HUES48 (cell line): ENCODE measurements at regions not wholly inside any gene's neighbourhood (a gene's known extent, or its start where the extent isn't known, plus 50 kb on each side); places are given as distances from the start of the nearest gene placed in this dataset.

Experiments used
- H3K27ac ChIP-seq: one replicate; pipeline ENCODE4 v1.7.0; 2013; ENCODE audit warnings: low read depth, low read length, inconsistent platforms
- H3K27me3 ChIP-seq: 2 replicates; pipeline ENCODE4 v1.6.1; 2013; ENCODE audit warnings: mild to moderate bottlenecking, low read length; ENCODE audit not compliant: control insufficient read depth, insufficient read depth
- H3K36me3 ChIP-seq: 2 replicates; pipeline ENCODE4 v1.6.1; 2013; ENCODE audit warnings: low read length; ENCODE audit not compliant: control insufficient read depth, insufficient read depth
- H3K4me1 ChIP-seq: 2 replicates; pipeline ENCODE4 v1.6.1; 2013; ENCODE audit warnings: mild to moderate bottlenecking, low read length; ENCODE audit not compliant: control insufficient read depth, insufficient read depth
- H3K4me3 ChIP-seq: 2 replicates; pipeline ENCODE4 v1.5.1; 2013; ENCODE audit warnings: mild to moderate bottlenecking, low read depth, low read length
- H3K9ac ChIP-seq: 2 replicates; pipeline ENCODE4 v1.6.1; 2013; ENCODE audit warnings: mild to moderate bottlenecking, low read depth, low read length, moderate library complexity
- H3K9me3 ChIP-seq: 2 replicates; pipeline ENCODE4 v1.6.1; 2013; ENCODE audit warnings: low read length; ENCODE audit not compliant: control insufficient read depth, insufficient read depth

GRCh38 chr2:40507432-40507831 lies 55.5 kb upstream of the SLC8A1 start:
- H3K4me3 ChIP-seq = no peak overlapping the region
- no peaks in the 10 kb centered on the region for H3K9me3 ChIP-seq
- no peaks in the 10 kb centered on the region for H3K36me3 ChIP-seq
- peaks cover 17% of the 10 kb centered on the region for H3K4me1 ChIP-seq
- H3K27me3 ChIP-seq = no peaks in the 10 kb centered on the region
- H3K27ac ChIP-seq = no peak overlapping the region
- no peak overlapping the region for H3K9ac ChIP-seq

- H3K4me1 ChIP-seq = peaks cover 11% of the 10 kb centered on the region
- H3K27ac ChIP-seq = no peak overlapping the region
- H3K9me3 ChIP-seq = no peaks in the 10 kb centered on the region
- H3K9ac ChIP-seq = no peak overlapping the region
- no peaks in the 10 kb centered on the region for H3K36me3 ChIP-seq
- no peak overlapping the region for H3K4me3 ChIP-seq
- H3K27me3 ChIP-seq = no peaks in the 10 kb centered on the region
Observed at GRCh38 chr2:40510304-40510703, 58.4 kb upstream of the SLC8A1 start.

- H3K27me3 ChIP-seq = no peaks in the 10 kb centered on the region
- H3K9me3 ChIP-seq = no peaks in the 10 kb centered on the region
- peaks cover 11% of the 10 kb centered on the region for H3K4me1 ChIP-seq
- no peak overlapping the region for H3K4me3 ChIP-seq
- H3K27ac ChIP-seq = no peak overlapping the region
- no peaks in the 10 kb centered on the region for H3K36me3 ChIP-seq
- H3K9ac ChIP-seq = peak overlapping the region; percentile 25; the same call in 1 of the 2 replicates
Observed at GRCh38 chr2:40511661-40512213, 59.8 kb upstream of the SLC8A1 start.

GRCh38 chr2:40512256-40512655 lies 60.4 kb upstream of the SLC8A1 start:
- no peak overlapping the region for H3K9ac ChIP-seq
- H3K9me3 ChIP-seq = no peaks in the 10 kb centered on the region
- H3K4me3 ChIP-seq = no peak overlapping the region
- H3K27ac ChIP-seq = no peak overlapping the region
- peaks cover 11% of the 10 kb centered on the region for H3K4me1 ChIP-seq
- H3K36me3 ChIP-seq = no peaks in the 10 kb centered on the region
- no peaks in the 10 kb centered on the region for H3K27me3 ChIP-seq

GRCh38 chr2:40513201-40513600 lies 61.3 kb upstream of the SLC8A1 start:
- H3K36me3 ChIP-seq = no peaks in the 10 kb centered on the region
- H3K9ac ChIP-seq = no peak overlapping the region
- H3K4me1 ChIP-seq = peaks cover 11% of the 10 kb centered on the region
- H3K27ac ChIP-seq = no peak overlapping the region
- H3K27me3 ChIP-seq = no peaks in the 10 kb centered on the region
- H3K4me3 ChIP-seq = no peak overlapping the region
- H3K9me3 ChIP-seq = no peaks in the 10 kb centered on the region

- Histone ChIP-seq H3K4me3 (no peak overlapping the region), H3K9me3 (no peaks in the 10 kb centered on the region), H3K36me3 (no peaks in the 10 kb centered on the region)
Observed at GRCh38 chr2:40516604-40517003, 64.7 kb upstream of the SLC8A1 start.

GRCh38 chr2:40528564-40528963 lies 76.7 kb upstream of the SLC8A1 start:
- H3K27ac ChIP-seq = no peak overlapping the region
- no peak overlapping the region for H3K9ac ChIP-seq
- H3K9me3 ChIP-seq = no peaks in the 10 kb centered on the region
- H3K36me3 ChIP-seq = no peaks in the 10 kb centered on the region
- H3K27me3 ChIP-seq = no peaks in the 10 kb centered on the region
- no peaks in the 10 kb centered on the region for H3K4me1 ChIP-seq
- H3K4me3 ChIP-seq = no peak overlapping the region

More at GRCh38 chr2:40516604-40517003, 64.7 kb upstream of the SLC8A1 start:
- H3K9ac ChIP-seq = no peak overlapping the region
- H3K4me1 ChIP-seq = peaks cover 9% of the 10 kb centered on the region
- H3K27ac ChIP-seq = no peak overlapping the region
- H3K27me3 ChIP-seq = no peaks in the 10 kb centered on the region

- H3K9me3 ChIP-seq = no peaks in the 10 kb centered on the region
- no peak overlapping the region for H3K4me3 ChIP-seq
- H3K9ac ChIP-seq = no peak overlapping the region
- no peak overlapping the region for H3K27ac ChIP-seq
- H3K27me3 ChIP-seq = no peaks in the 10 kb centered on the region
- no peaks in the 10 kb centered on the region for H3K4me1 ChIP-seq
- H3K36me3 ChIP-seq = no peaks in the 10 kb centered on the region
Observed at GRCh38 chr2:40531359-40531758, 79.5 kb upstream of the SLC8A1 start.

- no peaks in the 10 kb centered on the region for H3K36me3 ChIP-seq
- no peaks in the 10 kb centered on the region for H3K27me3 ChIP-seq
- H3K4me1 ChIP-seq = no peaks in the 10 kb centered on the region
- H3K9me3 ChIP-seq = no peaks in the 10 kb centered on the region
- no peak overlapping the region for H3K9ac ChIP-seq
- H3K27ac ChIP-seq = no peak overlapping the region
- no peak overlapping the region for H3K4me3 ChIP-seq
Observed at GRCh38 chr2:40534528-40534927, 82.6 kb upstream of the SLC8A1 start.

- Histone ChIP-seq H3K9ac (no peak overlapping the region), H3K4me3 (no peak overlapping the region), H3K27me3 (no peaks in the 10 kb centered on the region)
Observed at GRCh38 chr2:40535972-40536371, 84.1 kb upstream of the SLC8A1 start.

GRCh38 chr2:40540026-40540425 lies 88.1 kb upstream of the SLC8A1 start:
- no peaks in the 10 kb centered on the region for H3K27me3 ChIP-seq
- no peaks in the 10 kb centered on the region for H3K9me3 ChIP-seq
- no peak overlapping the region for H3K9ac ChIP-seq
- H3K36me3 ChIP-seq = no peaks in the 10 kb centered on the region
- H3K27ac ChIP-seq = no peak overlapping the region
- H3K4me3 ChIP-seq = no peak overlapping the region
- peaks cover 16% of the 10 kb centered on the region for H3K4me1 ChIP-seq

More at GRCh38 chr2:40535972-40536371, 84.1 kb upstream of the SLC8A1 start:
- Histone ChIP-seq H3K27ac (no peak overlapping the region), H3K36me3 (no peaks in the 10 kb centered on the region), H3K9me3 (no peaks in the 10 kb centered on the region), H3K4me1 (no peaks in the 10 kb centered on the region)

GRCh38 chr2:40543381-40543780 lies 91.5 kb upstream of the SLC8A1 start:
- Histone ChIP-seq H3K9me3 (no peaks in the 10 kb centered on the region), H3K36me3 (no peaks in the 10 kb centered on the region), H3K9ac (no peak overlapping the region), H3K4me1 (peaks cover 16% of the 10 kb centered on the region), H3K4me3 (no peak overlapping the region), H3K27ac (no peak overlapping the region), H3K27me3 (no peaks in the 10 kb centered on the region)
